ENCODE measurements at regions not wholly inside any gene's neighbourhood (a gene's known extent, or its start where the extent isn't known, plus 50 kb on each side); places are given as distances from the start of the nearest gene placed in this dataset.

DNA sequence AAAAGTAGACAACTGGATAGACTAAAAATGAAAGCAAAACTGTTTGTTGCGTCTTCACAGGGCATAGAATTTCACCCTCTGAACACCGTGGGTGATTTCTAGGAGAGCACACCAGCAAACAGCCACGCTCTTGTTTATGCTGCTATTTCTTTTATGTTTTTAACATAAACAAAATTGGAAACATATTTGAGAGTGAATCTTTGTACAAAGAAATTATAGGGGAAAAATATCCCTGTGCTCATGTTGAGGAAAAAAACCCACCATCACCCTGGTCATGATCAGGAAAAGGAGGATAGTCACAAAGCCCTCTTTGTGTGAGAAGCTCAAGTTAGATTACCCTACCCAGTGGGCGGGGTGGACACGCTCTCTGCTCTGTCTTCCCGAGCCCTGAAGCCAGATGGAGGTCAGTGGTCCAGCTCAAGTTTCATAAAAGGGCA is 313.3 kb downstream of the SATB1 start:
- no peak for TF ChIP-seq POLR2A (IDR thresholded peaks at IDR 0.05)
- TF ChIP-seq CTCF (IDR thresholded peaks at IDR 0.05) = no peak
